ENCODE measurements at regions not wholly inside any gene's neighbourhood (a gene's known extent, or its start where the extent isn't known, plus 50 kb on each side); places are given as distances from the start of the nearest gene placed in this dataset.
"Not testable (repeated sequence)": the region's sequence is repeated elsewhere in the genome, so short reads cannot be mapped to it uniquely, and the experiment has no call there.

DNA sequence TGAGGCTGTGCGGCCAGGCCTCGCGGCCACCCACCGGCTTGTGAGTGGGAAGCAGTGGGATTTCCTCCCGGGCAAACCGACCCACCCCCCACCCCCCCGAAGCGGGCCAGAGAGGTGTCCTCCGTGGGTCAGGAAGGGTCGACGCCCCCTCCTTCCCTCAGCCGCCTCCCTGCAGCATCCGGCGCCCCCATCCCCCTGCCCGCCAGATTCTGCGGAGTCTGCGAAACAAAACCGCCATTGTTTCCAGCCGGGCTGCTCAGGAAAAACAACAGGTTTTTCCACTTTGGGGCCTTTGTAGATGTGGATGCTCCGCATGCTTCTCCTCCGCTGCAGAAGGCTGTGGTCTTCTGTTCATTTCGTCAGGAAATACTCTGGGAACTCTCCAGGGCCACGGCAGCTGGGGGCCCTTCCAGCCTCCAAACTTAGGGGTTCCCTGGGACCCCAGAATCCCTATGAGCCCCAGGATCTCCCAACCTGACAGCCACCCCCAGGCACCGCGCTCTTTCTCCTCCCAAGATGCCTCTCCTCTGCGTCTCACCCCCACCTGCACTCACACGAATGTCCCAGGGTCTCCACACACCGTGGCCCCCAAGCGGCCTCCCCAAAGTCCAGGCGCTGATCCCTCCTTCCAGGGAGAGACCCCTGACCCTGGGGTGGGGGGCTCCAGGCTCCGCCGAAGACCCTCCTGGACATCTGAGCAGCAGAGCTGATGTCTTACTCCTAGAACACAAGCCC, 121.2 kb downstream of the NPIPB11 start:
- H3K9me3 ChIP-seq (ENCODE audit: control insufficient read depth, low read length); H3K27ac ChIP-seq (ENCODE audit: low read length); H3K4me3 ChIP-seq (ENCODE audit: low read length); intact Hi-C loops (cut with DNase I); H3K4me1 ChIP-seq (ENCODE audit: control insufficient read depth, insufficient read depth, low read length); H3K27me3 ChIP-seq (ENCODE audit: control insufficient read depth, insufficient read depth); ATAC-seq: not testable (repeated sequence)
- peak in 2 of 3 donors; percentile 57 to 65 for DNase-seq
- 54% methylated on average over 32 of the region's 32 CpGs for WGBS

- H3K27me3 ChIP-seq (ENCODE audit: control insufficient read depth, insufficient read depth); H3K4me1 ChIP-seq (ENCODE audit: control insufficient read depth, insufficient read depth, low read length); intact Hi-C loops (cut with DNase I); ATAC-seq; H3K27ac ChIP-seq (ENCODE audit: low read length); H3K9me3 ChIP-seq (ENCODE audit: control insufficient read depth, low read length); DNase-seq; H3K4me3 ChIP-seq (ENCODE audit: low read length): not testable (repeated sequence)
- 84% methylated on average over 5 of the region's 5 CpGs for WGBS
Measured at GRCh38 chr16:29284723-29285122, 121.8 kb downstream of the NPIPB11 start.

- DNase-seq = peak in 1 of 3 donors; percentile 16
- H3K27me3 ChIP-seq (ENCODE audit: control insufficient read depth, insufficient read depth); H3K4me1 ChIP-seq (ENCODE audit: control insufficient read depth, insufficient read depth, low read length); ATAC-seq; intact Hi-C loops (cut with DNase I); H3K27ac ChIP-seq (ENCODE audit: low read length); H3K9me3 ChIP-seq (ENCODE audit: control insufficient read depth, low read length); H3K4me3 ChIP-seq (ENCODE audit: low read length): not testable (repeated sequence)
- 64% methylated on average over 4 of the region's 4 CpGs for WGBS
Measured at GRCh38 chr16:29284159-29284558, 122.4 kb downstream of the NPIPB11 start.

GRCh38 chr16:29278097-29278871, 128.2 kb downstream of the NPIPB11 start:
- H3K9me3 ChIP-seq (ENCODE audit: control insufficient read depth, low read length); DNase-seq; H3K4me3 ChIP-seq (ENCODE audit: low read length); H3K4me1 ChIP-seq (ENCODE audit: control insufficient read depth, insufficient read depth, low read length); intact Hi-C loops (cut with DNase I); H3K27ac ChIP-seq (ENCODE audit: low read length); H3K27me3 ChIP-seq (ENCODE audit: control insufficient read depth, insufficient read depth); ATAC-seq: not testable (repeated sequence)
- 73% methylated on average over 4 of the region's 8 CpGs for WGBS

DNA sequence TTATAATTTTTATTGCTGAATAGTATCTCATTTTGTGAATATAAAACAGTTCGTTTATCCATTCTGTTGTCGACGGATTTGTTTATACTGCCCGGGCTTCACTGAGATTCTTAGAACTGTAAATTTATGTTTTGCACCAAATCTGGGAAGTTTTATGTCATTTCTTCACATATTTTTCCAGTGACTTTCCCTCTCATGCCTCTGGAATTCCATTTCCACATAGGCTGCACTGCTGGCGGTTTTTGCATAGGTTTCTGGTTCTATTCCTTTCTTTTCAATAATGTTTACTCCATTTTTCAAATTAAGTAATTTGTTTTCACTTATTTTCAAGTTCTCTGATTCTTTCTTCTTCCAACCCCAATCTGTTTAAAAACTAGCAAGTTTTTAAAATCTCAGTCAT, 130.1 kb downstream of the NPIPB11 start:
- H3K4me1 ChIP-seq (ENCODE audit: control insufficient read depth, insufficient read depth, low read length); ATAC-seq; H3K27ac ChIP-seq (ENCODE audit: low read length); H3K9me3 ChIP-seq (ENCODE audit: control insufficient read depth, low read length); H3K4me3 ChIP-seq (ENCODE audit: low read length); intact Hi-C loops (cut with DNase I); H3K27me3 ChIP-seq (ENCODE audit: control insufficient read depth, insufficient read depth): not testable (repeated sequence)
- WGBS = 72% methylated on average over 5 of the region's 5 CpGs
- peak in 1 of 3 donors; percentile 9 for DNase-seq

DNA sequence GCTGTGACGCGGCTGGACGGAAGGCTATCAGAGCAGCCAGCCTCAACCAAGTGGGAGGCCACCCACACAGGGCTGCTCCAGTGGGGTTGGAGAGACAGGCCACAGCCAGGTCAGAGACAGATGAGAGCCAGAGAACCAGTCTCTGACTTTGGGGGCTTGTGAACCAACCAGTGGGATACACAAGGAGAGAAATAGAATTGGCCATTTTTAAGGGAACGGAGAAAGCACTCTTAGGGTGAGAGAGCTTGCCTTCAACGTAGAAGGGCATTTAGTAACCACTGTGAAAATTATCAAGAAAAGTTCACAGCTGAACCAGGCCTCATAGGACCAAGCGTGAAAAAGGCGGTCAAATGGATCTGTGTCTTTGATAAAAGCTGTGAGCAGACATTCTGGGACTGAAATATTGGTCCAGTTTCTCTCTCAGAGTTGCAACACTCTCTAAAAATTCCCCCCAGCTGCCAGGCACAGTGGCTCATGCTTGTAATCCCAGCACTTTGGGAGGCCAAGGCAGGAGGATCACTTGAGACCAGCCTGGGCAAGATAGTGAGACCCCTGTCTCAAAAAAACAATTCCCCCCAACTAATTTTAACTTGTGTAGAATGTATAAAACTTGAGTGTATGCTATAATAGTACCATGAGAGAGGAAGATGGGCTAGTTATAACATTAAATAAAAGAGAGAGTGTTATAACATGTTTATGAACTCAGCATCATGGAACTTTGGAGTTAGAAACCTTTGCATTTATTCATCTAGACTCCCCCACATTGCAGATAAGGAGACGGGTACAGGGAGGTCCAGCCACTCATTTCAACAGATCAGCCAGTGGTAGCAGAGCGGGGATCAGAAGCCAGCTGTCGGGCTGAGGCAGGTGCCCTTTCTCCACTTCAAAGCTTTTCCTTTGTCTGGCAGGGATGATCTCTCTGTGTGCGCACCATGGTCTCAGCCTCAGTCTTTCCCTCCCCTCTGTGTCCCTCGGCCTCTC, 132.2 kb downstream of the NPIPB11 start:
- WGBS = 75% methylated on average over 11 of the region's 12 CpGs
- H3K27me3 ChIP-seq (ENCODE audit: control insufficient read depth, insufficient read depth); H3K4me1 ChIP-seq (ENCODE audit: control insufficient read depth, insufficient read depth, low read length); intact Hi-C loops (cut with DNase I); H3K9me3 ChIP-seq (ENCODE audit: control insufficient read depth, low read length); H3K27ac ChIP-seq (ENCODE audit: low read length); H3K4me3 ChIP-seq (ENCODE audit: low read length): not testable (repeated sequence)
- DNase-seq (peak in 2 of 3 donors; percentile 17 to 40), ATAC-seq (peak; percentile 29 to 55)

GRCh38 chr16:29273298-29274054, 133.0 kb downstream of the NPIPB11 start:
- H3K27me3 ChIP-seq (ENCODE audit: control insufficient read depth, insufficient read depth); H3K4me1 ChIP-seq (ENCODE audit: control insufficient read depth, insufficient read depth, low read length); H3K4me3 ChIP-seq (ENCODE audit: low read length); DNase-seq; intact Hi-C loops (cut with DNase I); H3K9me3 ChIP-seq (ENCODE audit: control insufficient read depth, low read length): not testable (repeated sequence)
- peak in 1 of 2 donors; percentile 19 for ATAC-seq
- 80% methylated on average over 9 of the region's 9 CpGs for WGBS
- peak overlapping the region; percentile 27 for H3K27ac ChIP-seq (ENCODE audit: low read length)

DNA sequence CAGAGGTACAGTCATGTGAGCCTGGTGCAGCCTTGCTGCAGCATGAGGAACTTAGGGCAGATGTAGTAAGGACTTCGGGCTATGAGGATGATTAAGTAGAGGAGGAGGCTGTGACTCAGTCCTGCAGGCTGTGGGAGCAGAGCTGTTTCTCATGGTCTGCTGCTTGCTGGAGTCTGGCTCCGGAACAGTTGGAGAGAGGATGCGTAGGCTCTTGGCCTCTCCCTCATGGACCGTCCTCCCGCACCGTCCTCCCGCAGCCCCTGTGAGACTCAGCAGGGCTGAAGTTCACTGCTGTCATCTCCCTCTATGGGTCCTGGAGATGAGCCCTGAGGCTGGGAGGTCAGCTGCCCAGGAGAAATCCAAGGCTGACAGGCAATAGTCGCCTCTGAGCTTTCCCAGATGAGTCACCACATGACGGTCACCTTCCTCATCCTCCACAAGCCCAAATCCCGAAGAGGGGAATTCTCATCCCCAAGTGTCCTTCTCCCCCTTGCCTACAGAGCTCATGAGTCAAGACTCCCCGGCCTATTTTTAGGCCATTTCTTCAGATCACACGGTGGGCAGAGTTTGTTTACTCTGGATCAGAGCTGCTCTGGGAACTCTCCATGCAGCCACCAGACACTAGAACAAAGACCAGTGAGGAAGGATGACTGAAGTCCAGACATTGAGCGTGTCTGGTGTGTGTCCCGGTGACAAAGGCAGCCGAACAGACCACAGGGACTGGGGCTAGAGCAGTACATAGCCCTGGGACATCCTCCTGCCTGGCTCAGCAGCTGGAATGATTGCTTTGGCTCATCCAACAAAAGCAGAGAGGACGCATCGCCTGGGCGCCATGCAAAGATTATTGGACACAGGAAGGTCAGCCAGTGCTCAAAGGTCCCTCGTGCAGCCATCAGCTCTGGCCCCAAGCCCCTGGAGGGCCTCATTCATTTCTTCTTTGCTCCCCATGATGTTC, 134.5 kb downstream of the NPIPB11 start:
- H3K27me3 ChIP-seq (ENCODE audit: control insufficient read depth, insufficient read depth) = not testable (repeated sequence)
- peak in 1 of 3 donors; percentile 78 for DNase-seq

GRCh38 chr16:29270923-29271322, 135.6 kb downstream of the NPIPB11 start:
- H3K27me3 ChIP-seq (ENCODE audit: control insufficient read depth, insufficient read depth); intact Hi-C loops (cut with DNase I); H3K27ac ChIP-seq (ENCODE audit: low read length); ATAC-seq; DNase-seq; H3K9me3 ChIP-seq (ENCODE audit: control insufficient read depth, low read length); H3K4me1 ChIP-seq (ENCODE audit: control insufficient read depth, insufficient read depth, low read length); H3K4me3 ChIP-seq (ENCODE audit: low read length): not testable (repeated sequence)

More for the DNA sequence above, 134.5 kb downstream of the NPIPB11 start:
- H3K9me3 ChIP-seq (ENCODE audit: control insufficient read depth, low read length); H3K4me3 ChIP-seq (ENCODE audit: low read length); H3K4me1 ChIP-seq (ENCODE audit: control insufficient read depth, insufficient read depth, low read length); intact Hi-C loops (cut with DNase I): not testable (repeated sequence)
- 35% methylated on average over 7 of the region's 19 CpGs for WGBS
- peak; percentile 22 to 73 for ATAC-seq
- peak overlapping the region; percentile 27 for H3K27ac ChIP-seq (ENCODE audit: low read length)

All from right cardiac atrium (tissue), 5 donors.